IMR-90 (cell line): ENCODE measurements at regions not wholly inside any gene's neighbourhood (a gene's known extent, or its start where the extent isn't known, plus 50 kb on each side); places are given as distances from the start of the nearest gene placed in this dataset.

Experiments used
- ATAC-seq: fragments of 200-7000 bp; cut with Tn5 transposase; 2 replicates; pipeline ENCODE4 v1.9.1; 2020; ENCODE audit warnings: low read depth, mild to moderate bottlenecking, moderate library complexity
- BruUV-seq: library from RNA; stranded (reverse); fragments of 400-500 nt; replicated peaks from 2 replicates; lab custom pipeline; 2021; lab: Mats Ljungman, UMichigan
- CTCF ChIA-PET: fragments of 300-600 bp; formaldehyde crosslinking; extraction: SDS; loops from one replicate; lab custom pipeline; 2021; ENCODE audit warnings: antibody characterized with exemption; lab: Yijun Ruan, JAX
- POLR2A ChIA-PET: fragments of 300-600 bp; sonication (Branson Sonifier 250); formaldehyde crosslinking; loops from one replicate; lab custom pipeline; 2022; ENCODE audit warnings: antibody characterized with exemption; ENCODE audit not compliant: unreplicated experiment; lab: Charles Lee
- DNase-seq: peaks from one replicate; pipeline ENCODE4 v3.0.0; 2013
- H2AFZ ChIP-seq: replicated peaks from 2 replicates; pipeline ENCODE3; 2013; ENCODE audit warnings: low read length, mild to moderate bottlenecking; ENCODE audit not compliant: poor library complexity
- H2AK5ac ChIP-seq: 2 replicates; pipeline ENCODE4 v1.6.1; 2013; ENCODE audit warnings: low read depth, low read length, inconsistent platforms
- H2AK9ac ChIP-seq: replicated peaks from 2 replicates; pipeline ENCODE3; 2013; ENCODE audit warnings: mild to moderate bottlenecking, low read depth, low read length, moderate library complexity; ENCODE audit not compliant: poor library complexity
- H2BK120ac ChIP-seq: 2 replicates; pipeline ENCODE4 v1.6.1; 2013; ENCODE audit warnings: low read depth, low read length, inconsistent platforms
- H2BK15ac ChIP-seq: 3 replicates; pipeline ENCODE4 v1.6.1; 2013; ENCODE audit warnings: low read depth, low read length, inconsistent platforms
- H2BK20ac ChIP-seq: 2 replicates; pipeline ENCODE4 v1.6.1; 2013; ENCODE audit warnings: low read depth, mild to moderate bottlenecking, inconsistent platforms, low read length, moderate library complexity
- H2BK5ac ChIP-seq: 2 replicates; pipeline ENCODE4 v1.6.1; 2013; ENCODE audit warnings: mild to moderate bottlenecking, low read depth, low read length, inconsistent platforms; ENCODE audit not compliant: poor library complexity, severe bottlenecking
- H3K14ac ChIP-seq: replicated peaks from 2 replicates; pipeline ENCODE4 v1.6.1; 2013; ENCODE audit warnings: low read depth, low read length, inconsistent platforms
- H3K18ac ChIP-seq: 2 replicates; pipeline ENCODE4 v1.6.1; 2013; ENCODE audit warnings: low read depth, low read length, control low read depth
- H3K23ac ChIP-seq: 2 replicates; pipeline ENCODE4 v1.6.1; 2013; ENCODE audit warnings: low read depth, low read length, inconsistent platforms
- H3K27ac ChIP-seq: 2 replicates; pipeline ENCODE4 v1.5.1; 2013; ENCODE audit warnings: mild to moderate bottlenecking, control low read depth, low read length; ENCODE audit not compliant: insufficient read depth
- H3K27me3 ChIP-seq: 2 replicates; pipeline ENCODE4 v1.6.1; 2013; ENCODE audit warnings: low read length; ENCODE audit not compliant: control insufficient read depth, insufficient read depth
- H3K36me3 ChIP-seq: 2 replicates; pipeline ENCODE4 v1.6.1; 2013; ENCODE audit warnings: low read length, mixed read lengths; ENCODE audit not compliant: control insufficient read depth, insufficient read depth
- H3K4ac ChIP-seq: 2 replicates; pipeline ENCODE4 v1.6.1; 2013; ENCODE audit warnings: low read depth, low read length, inconsistent platforms
- H3K4me1 ChIP-seq: 2 replicates; pipeline ENCODE4 v1.6.1; 2013; ENCODE audit warnings: low read length, mixed read lengths; ENCODE audit not compliant: control insufficient read depth, insufficient read depth
- H3K4me2 ChIP-seq: 2 replicates; pipeline ENCODE4 v1.6.1; 2013; ENCODE audit warnings: low read depth, mild to moderate bottlenecking, control low read depth, low read length, moderate library complexity
- H3K4me3 ChIP-seq: 2 replicates; pipeline ENCODE4 v1.5.1; 2013; ENCODE audit warnings: low read depth, mild to moderate bottlenecking, control low read depth, low read length, moderate library complexity; ENCODE audit not compliant: insufficient read depth
- H3K56ac ChIP-seq: 2 replicates; pipeline ENCODE4 v1.6.1; 2013; ENCODE audit warnings: low read length, inconsistent platforms; ENCODE audit not compliant: insufficient read depth; ENCODE audit errors: extremely low read depth
- H3K79me1 ChIP-seq, 2 experiments: 2 replicates each; pipeline ENCODE4 v1.6.1; 2013; ENCODE audit warnings: low read length in 2 of 2, inconsistent platforms in 1 of 2, low read depth in 1 of 2
- H3K9ac ChIP-seq: 2 replicates; pipeline ENCODE4 v1.6.1; 2013; ENCODE audit warnings: low read depth, low read length, control low read depth
- H3K9me1 ChIP-seq: 2 replicates; pipeline ENCODE4 v1.6.1; 2013; ENCODE audit warnings: low read length, inconsistent platforms; ENCODE audit not compliant: insufficient read depth
- H3K9me3 ChIP-seq: 2 replicates; pipeline ENCODE4 v1.6.1; 2013; ENCODE audit warnings: low read length; ENCODE audit not compliant: control insufficient read depth, insufficient read depth
- H4K20me1 ChIP-seq: 2 replicates; pipeline ENCODE4 v1.6.1; 2013; ENCODE audit warnings: low read length, inconsistent platforms; ENCODE audit not compliant: insufficient read depth
- H4K5ac ChIP-seq: 2 replicates; pipeline ENCODE4 v1.6.1; 2013; ENCODE audit warnings: mild to moderate bottlenecking, low read depth, low read length, control low read depth
- H4K8ac ChIP-seq, 2 experiments: 2 replicates each; pipeline ENCODE4 v1.6.1; 2013; ENCODE audit warnings: low read depth in 2 of 2, low read length in 2 of 2, control low read depth in 1 of 2, inconsistent platforms in 1 of 2
- H4K91ac ChIP-seq: 2 replicates; pipeline ENCODE4 v1.6.1; 2013; ENCODE audit warnings: low read depth, low read length, inconsistent platforms; ENCODE audit not compliant: insufficient read depth
- BHLHE40 ChIP-seq: fragments of 150-350 bp; IDR thresholded peaks from 2 replicates; pipeline ENCODE4 v1.6.1; 2016; ENCODE audit warnings: mild to moderate bottlenecking, low read depth, low read length
- CEBPB ChIP-seq: IDR thresholded peaks from 2 replicates; pipeline ENCODE4 v1.6.1; 2012; ENCODE audit warnings: low read depth, low read length, improper control_type of control experiment
- CHD1 ChIP-seq: IDR thresholded peaks from 2 replicates; pipeline ENCODE4 v1.6.1; 2012; ENCODE audit warnings: low read depth, low read length, improper control_type of control experiment
- CTCF ChIP-seq: conservative IDR thresholded peaks from 2 replicates; pipeline ENCODE4 v1.5.1; 2012; ENCODE audit warnings: mild to moderate bottlenecking, low read depth, low read length, improper control_type of control experiment
- ELK1 ChIP-seq: fragments of 150-350 bp; IDR thresholded peaks from 2 replicates; pipeline ENCODE4 v1.6.1; 2016; ENCODE audit warnings: low read depth, mild to moderate bottlenecking, low read length, moderate library complexity, borderline replicate concordance
- FOS ChIP-seq: fragments of 150-350 bp; IDR thresholded peaks from 2 replicates; pipeline ENCODE4 v1.6.1; 2016; ENCODE audit warnings: low read depth, low read length
- MAFK ChIP-seq: IDR thresholded peaks from 2 replicates; pipeline ENCODE4 v1.6.1; 2012; ENCODE audit warnings: low read depth, low read length, improper control_type of control experiment
- MAZ ChIP-seq: IDR thresholded peaks from 2 replicates; pipeline ENCODE4 v1.6.1; 2012; ENCODE audit warnings: low read depth, mild to moderate bottlenecking, low read length, improper control_type of control experiment, moderate library complexity, borderline replicate concordance
- MXI1 ChIP-seq: IDR thresholded peaks from 2 replicates; pipeline ENCODE4 v1.6.1; 2012; ENCODE audit warnings: low read depth, mild to moderate bottlenecking, low read length, moderate library complexity, borderline replicate concordance
- NFE2L2 ChIP-seq: fragments of 150-350 bp; IDR thresholded peaks from 2 replicates; pipeline ENCODE4 v1.6.1; 2016; ENCODE audit warnings: low read depth, mild to moderate bottlenecking, low read length
- POLR2A ChIP-seq: IDR thresholded peaks from 2 replicates; pipeline ENCODE4 v1.6.1; 2012; ENCODE audit warnings: mild to moderate bottlenecking, low read depth, low read length
- RAD21 ChIP-seq: IDR thresholded peaks from 2 replicates; pipeline ENCODE4 v1.6.1; 2012; ENCODE audit warnings: low read length, improper control_type of control experiment
- RCOR1 ChIP-seq: IDR thresholded peaks from 2 replicates; pipeline ENCODE4 v1.6.1; 2012; ENCODE audit warnings: mild to moderate bottlenecking, low read length, improper control_type of control experiment; ENCODE audit not compliant: insufficient replicate concordance
- RFX5 ChIP-seq: IDR thresholded peaks from 2 replicates; pipeline ENCODE4 v1.8.0; 2012; ENCODE audit warnings: low read depth, mild to moderate bottlenecking, low read length, moderate library complexity
- SMC3 ChIP-seq: fragments of 150-350 bp; IDR thresholded peaks from 2 replicates; pipeline ENCODE4 v1.6.1; 2016; ENCODE audit warnings: low read depth, mild to moderate bottlenecking, antibody characterized with exemption, low read length, moderate library complexity
- USF2 ChIP-seq: fragments of 150-350 bp; IDR thresholded peaks from 2 replicates; pipeline ENCODE4 v1.6.1; 2017; ENCODE audit warnings: mild to moderate bottlenecking, antibody characterized with exemption, low read length, low read depth
- WGBS, 2 experiments: methylation state at CpG; one replicate each; pipeline versions ENCODE4 v1.1.5 to v1.1.7; 2013; ENCODE audit warnings: missing lambda C conversion rate in 2 of 2; ENCODE audit not compliant: insufficient read length in 1 of 2; ENCODE audit errors: extremely low coverage in 2 of 2; 5-methylcytosine and 5-hydroxymethylcytosine counted together
- dilution Hi-C: fragments of 300-500 bp; cut with HindIII; formaldehyde crosslinking; loops from one replicate; pipeline ENCODE4 v1.14.3; 2018; ENCODE audit warnings: low sequenced_read_pairs; ENCODE audit not compliant: unreplicated experiment
- in situ Hi-C: fragments of 300-500 bp; cut with MboI; formaldehyde crosslinking; loops from 3 replicates; pipeline ENCODE4 v1.14.3; 2019; ENCODE audit warnings: low sequenced_read_pairs, inconsistent platforms, mixed read lengths
- intact Hi-C: fragments of 100-400 bp; cut with micrococcal nuclease; formaldehyde crosslinking; loops from 2 replicates; pipeline ENCODE4 v1.10.0; 2022

GRCh38 chrX:140053846-140054245 lies 88.5 kb upstream of the CXorf66 start:
- Histone ChIP-seq H4K8ac (no peak overlapping the region), H2BK120ac (no peak overlapping the region), H3K36me3 (no peaks in the 10 kb centered on the region), H2AFZ (no peak overlapping the region), H2AK5ac (no peak overlapping the region), H3K9ac (no peak overlapping the region), H2AK9ac (no peak overlapping the region), H3K4me2 (no peak overlapping the region), H4K5ac (no peak overlapping the region), H3K27me3 (no peaks in the 10 kb centered on the region), H3K4me3 (no peak overlapping the region), H3K14ac (no peak overlapping the region), H4K20me1 (no peaks in the 10 kb centered on the region), H2BK20ac (no peak overlapping the region), H3K79me1 (no peaks in the 10 kb centered on the region), H3K56ac (no peak overlapping the region), H3K23ac (no peak overlapping the region), H3K4me1 (no peaks in the 10 kb centered on the region), H3K9me3 (no peaks in the 10 kb centered on the region), H2BK15ac (no peak overlapping the region), H3K18ac (no peak overlapping the region), H3K4ac (no peak overlapping the region), H3K27ac (no peak overlapping the region), H3K9me1 (no peaks in the 10 kb centered on the region), H4K91ac (no peak overlapping the region), H2BK5ac (no peak overlapping the region)
- no peak for ATAC-seq
- intact Hi-C loops: loop anchor here (10.0 kb wide), 2 partner anchors 451 to 681 kb away; partner anchors contain the start of gene SOX3
- no peak for DNase-seq
- ChIA-PET CTCF (no interaction called here), POLR2A (no interaction called here)
- in situ Hi-C loops: loop anchor here (25.0 kb wide), 1 partner anchor 608 kb away; no protein-coding TSS in a partner anchor
- dilution Hi-C loops: no loop called here
- no TSS peak for BruUV-seq
- TF ChIP-seq CTCF (no peak), POLR2A (no peak), ELK1 (no peak), CHD1 (no peak), RAD21 (no peak), NFE2L2 (no peak), MAZ (no peak), CEBPB (no peak), SMC3 (no peak), BHLHE40 (no peak), FOS (no peak), MAFK (no peak), USF2 (no peak), RFX5 (no peak), MXI1 (no peak), RCOR1 (no peak)
- no CpG with 5 or more reads among the region's 5 CpGs for WGBS, 2 experiments
